Lower leg skin (tissue), 4 donors: ENCODE measurements at regions not wholly inside any gene's neighbourhood (a gene's known extent, or its start where the extent isn't known, plus 50 kb on each side); places are given as distances from the start of the nearest gene placed in this dataset.

ENCODE experiments used
- DNase-seq, 2 donors: peaks; one replicate each; pipeline ENCODE4 v3.0.0-alpha.2; 2019; ENCODE audit warnings: low spot score in 2 of 2
- H3K4me3 ChIP-seq: fragments of 200-600 bp; sonication (generic); 2 replicates; pipeline ENCODE4 v1.5.1; 2017; ENCODE audit warnings: mild to moderate bottlenecking, low read depth; ENCODE audit not compliant: poor library complexity, severe bottlenecking
- CTCF ChIP-seq, 3 donors: fragments of 450-650 bp; IDR thresholded peaks; one replicate each; pipeline ENCODE4 v1.5.1; 2016; ENCODE audit warnings: antibody characterized with exemption in 3 of 3, mild to moderate bottlenecking in 3 of 3, moderate library complexity in 2 of 3
- POLR2A ChIP-seq, 2 donors: fragments of 450-650 bp; IDR thresholded peaks; one replicate each; pipeline ENCODE4 v1.6.1; 2016 to 2017; ENCODE audit warnings: antibody characterized with exemption in 2 of 2, mild to moderate bottlenecking in 1 of 2, moderate library complexity in 1 of 2
- WGBS, 2 donors: methylation state at CpG; one replicate each; pipeline ENCODE4 v1.1.5; 2018; 5-methylcytosine and 5-hydroxymethylcytosine counted together
- intact Hi-C: fragments of 100-400 bp; cut with DNase I; formaldehyde crosslinking; loops from one replicate; pipeline ENCODE4 v1.15.0; 2023; ENCODE audit warnings: low total_unique reads

- no peak for DNase-seq
- TF ChIP-seq CTCF (IDR thresholded peaks at IDR 0.05), result no peak
- 67 to 70% methylated on average over 4 of the region's 4 CpGs for WGBS, 2 donors
- intact Hi-C loops, result no loop called here
- H3K4me3 ChIP-seq, result no peak overlapping the region
These were observed 146.7 kb upstream of the UNC5B start for GRCh38 chr10:71065659-71066058.

- 92 to 93% methylated on average over 10 of the region's 10 CpGs for WGBS, 2 donors
- intact Hi-C loops, result no loop called here
- TF ChIP-seq CTCF (IDR thresholded peaks at IDR 0.05) (no peak), POLR2A (IDR thresholded peaks at IDR 0.05) (no peak)
- H3K4me3 ChIP-seq, result no peak overlapping the region
- DNase-seq, result no peak
These were observed 145.8 kb upstream of the UNC5B start for GRCh38 chr10:71066600-71066999.

- DNase-seq, result no peak
- 50 to 53% methylated on average over 19 of the region's 19 CpGs for WGBS, 2 donors
- TF ChIP-seq CTCF (IDR thresholded peaks at IDR 0.05) (no peak), POLR2A (IDR thresholded peaks at IDR 0.05) (no peak)
- H3K4me3 ChIP-seq, result no peak overlapping the region
- intact Hi-C loops, result no loop called here
These were observed 145.2 kb upstream of the UNC5B start for GRCh38 chr10:71067098-71067740.

- DNase-seq, result no peak
- WGBS, 2 donors, result 18 to 21% methylated on average over 6 of the region's 6 CpGs
- TF ChIP-seq POLR2A (IDR thresholded peaks at IDR 0.05), result no peak
- TF ChIP-seq CTCF (IDR thresholded peaks at IDR 0.05), result no peak
- H3K4me3 ChIP-seq, result no peak overlapping the region
- intact Hi-C loops, result no loop called here
These were observed 143.5 kb upstream of the UNC5B start for GRCh38 chr10:71068861-71069271.

- WGBS, 2 donors, result 88 to 91% methylated on average over 24 of the region's 24 CpGs
- no peak overlapping the region for H3K4me3 ChIP-seq
- TF ChIP-seq CTCF (IDR thresholded peaks at IDR 0.05) (no peak), POLR2A (IDR thresholded peaks at IDR 0.05) (no peak)
- DNase-seq, result no peak
- intact Hi-C loops, result no loop called here
These were observed 142.3 kb upstream of the UNC5B start for GRCh38 chr10:71069909-71070666.
